ENCODE measurements at regions not wholly inside any gene's neighbourhood (a gene's known extent, or its start where the extent isn't known, plus 50 kb on each side); places are given as distances from the start of the nearest gene placed in this dataset.
"Not testable (repeated sequence)": the region's sequence is repeated elsewhere in the genome, so short reads cannot be mapped to it uniquely, and the experiment has no call there.

- DNase-seq: no peak
These were observed 222.5 kb downstream of the SHQ1 start for GRCh38 chr3:72625602-72626337.

DNA sequence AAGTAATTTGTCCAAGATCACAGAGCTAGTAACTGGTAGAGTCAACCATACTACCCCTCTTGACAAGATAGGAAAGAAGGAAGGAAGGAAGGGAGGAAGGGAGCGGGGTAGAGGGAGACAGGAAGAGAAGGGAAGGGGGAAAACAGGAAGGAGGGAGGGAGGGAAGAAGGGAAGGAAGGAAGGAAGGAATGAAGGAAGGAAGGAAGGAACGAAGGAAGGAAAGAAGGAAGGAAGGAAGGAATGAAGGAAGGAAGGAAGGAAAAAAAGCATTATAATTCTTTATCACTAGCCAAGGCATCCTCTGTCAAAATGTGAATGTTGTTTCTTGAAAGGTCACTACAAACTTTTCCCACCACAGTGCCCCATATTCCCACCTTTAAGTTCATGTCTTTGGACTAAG, 223.6 kb downstream of the SHQ1 start:
- DNase-seq: no peak

DNA sequence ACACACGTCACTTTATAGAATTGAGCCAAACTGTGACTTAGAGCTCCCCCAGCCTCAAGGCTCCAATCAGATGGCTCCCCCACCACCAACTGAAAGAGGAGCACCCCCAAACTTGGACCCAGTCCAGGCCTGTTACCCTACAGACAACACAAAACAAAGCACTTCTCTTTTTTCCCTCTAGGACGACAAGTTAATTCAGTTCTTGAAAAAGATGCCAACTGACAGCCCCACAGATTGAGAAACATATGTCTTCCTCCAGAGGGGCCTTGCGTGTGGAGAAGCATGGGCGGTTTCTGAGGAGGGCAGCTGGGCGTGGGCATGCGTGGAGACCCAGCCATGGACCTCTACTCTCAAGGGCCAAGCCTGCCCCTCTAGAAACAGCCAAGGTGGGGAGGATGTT, 229.5 kb downstream of the SHQ1 start:
- DNase-seq: no peak

DNA sequence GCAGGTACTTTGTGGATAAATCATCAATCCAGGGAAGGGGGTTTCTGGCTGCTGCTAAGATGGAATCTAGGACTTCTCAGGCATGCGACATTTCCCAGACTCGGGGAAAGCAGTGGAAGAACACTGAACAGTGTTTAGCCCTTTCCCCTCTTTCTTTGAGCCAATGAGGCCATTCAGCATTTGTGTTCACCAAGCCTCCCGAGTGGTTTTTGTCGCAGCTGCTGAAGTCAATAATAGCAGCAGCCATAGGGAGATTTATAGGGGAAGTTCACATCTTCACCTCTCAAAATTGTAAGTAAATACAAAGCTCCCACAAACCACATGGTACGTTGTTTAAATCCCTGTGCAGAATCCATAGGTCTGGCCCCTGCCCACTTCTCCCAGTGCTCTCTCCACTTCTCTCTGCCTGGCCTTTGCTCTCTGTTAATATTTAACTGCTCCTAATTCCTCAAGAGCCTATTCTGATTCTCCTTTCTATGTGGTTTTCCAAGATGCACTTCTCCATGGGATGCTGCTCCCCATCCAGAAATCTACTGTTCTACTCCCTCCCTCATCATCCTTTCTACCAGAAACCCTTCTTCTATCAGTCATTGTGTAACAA, 230.7 kb downstream of the SHQ1 start:
- no peak for DNase-seq

- DNase-seq: no peak
These were observed 232.5 kb downstream of the SHQ1 start for GRCh38 chr3:72615776-72616175.

DNA sequence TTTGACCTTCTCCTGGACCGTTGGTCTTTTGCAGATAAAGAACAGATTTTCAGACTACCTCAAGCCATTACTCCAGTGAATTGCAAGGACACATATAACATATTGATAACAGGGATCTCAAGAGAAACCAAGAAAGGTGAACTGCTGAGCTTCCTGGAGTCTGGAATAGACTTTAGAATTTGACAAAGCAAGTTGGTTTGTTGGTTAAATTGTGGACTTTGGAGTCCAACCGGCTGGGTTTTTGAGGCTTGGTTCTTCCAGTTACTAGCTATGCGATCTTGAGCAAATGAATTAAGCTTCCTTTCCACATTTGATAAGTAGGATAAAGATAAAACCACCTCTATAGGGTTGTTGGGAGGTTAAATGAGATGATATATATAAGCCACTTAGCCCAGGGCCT, 233.1 kb downstream of the SHQ1 start:
- DNase-seq: no peak

- no peak for DNase-seq
These were observed 233.7 kb downstream of the SHQ1 start for GRCh38 chr3:72614394-72615074.

GRCh38 chr3:72613871-72614270, 234.4 kb downstream of the SHQ1 start:
- no peak for DNase-seq

DNA sequence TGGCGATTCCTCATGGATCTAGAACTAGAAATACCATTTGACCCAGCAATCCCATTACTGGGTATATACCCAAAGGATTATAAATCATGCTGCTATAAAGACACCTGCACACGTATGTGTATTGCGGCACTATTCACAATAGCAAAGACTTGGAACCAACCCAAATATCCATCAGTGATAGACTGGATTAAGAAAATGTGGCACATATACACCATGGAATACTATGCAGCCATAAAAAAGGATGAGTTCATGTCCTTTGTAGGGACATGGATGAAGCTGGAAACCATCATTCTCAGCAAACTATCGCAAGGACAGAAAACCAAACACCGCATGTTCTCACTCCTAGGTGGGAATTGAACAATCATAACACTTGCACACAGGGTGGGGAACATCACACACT, 239.1 kb downstream of the SHQ1 start:
- DNase-seq: not testable (repeated sequence)

- no peak for DNase-seq
These were observed 242.0 kb downstream of the SHQ1 start for GRCh38 chr3:72606005-72606800.

DNA sequence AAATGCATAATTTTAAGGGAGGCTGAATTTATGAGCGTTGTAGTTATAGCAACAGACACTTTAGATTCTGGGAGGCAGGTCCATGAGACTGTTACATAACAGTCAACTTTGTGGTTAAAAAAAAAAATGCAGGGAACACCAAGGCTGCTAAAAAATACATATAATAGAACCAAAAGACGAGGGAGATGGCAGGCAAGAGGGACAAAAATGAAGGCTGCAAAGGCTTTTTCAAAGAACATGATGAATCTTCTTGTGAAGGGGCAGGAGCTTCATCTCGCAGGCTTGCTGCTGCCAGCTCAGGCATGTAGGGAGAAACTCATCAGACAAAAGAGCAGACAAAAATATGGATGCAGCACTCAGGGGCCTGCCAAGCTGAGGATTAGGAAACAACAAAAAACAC, 243.9 kb downstream of the SHQ1 start:
- DNase-seq: no peak

GRCh38 chr3:72601983-72602750, 246.1 kb downstream of the SHQ1 start:
- no peak for DNase-seq

DNA sequence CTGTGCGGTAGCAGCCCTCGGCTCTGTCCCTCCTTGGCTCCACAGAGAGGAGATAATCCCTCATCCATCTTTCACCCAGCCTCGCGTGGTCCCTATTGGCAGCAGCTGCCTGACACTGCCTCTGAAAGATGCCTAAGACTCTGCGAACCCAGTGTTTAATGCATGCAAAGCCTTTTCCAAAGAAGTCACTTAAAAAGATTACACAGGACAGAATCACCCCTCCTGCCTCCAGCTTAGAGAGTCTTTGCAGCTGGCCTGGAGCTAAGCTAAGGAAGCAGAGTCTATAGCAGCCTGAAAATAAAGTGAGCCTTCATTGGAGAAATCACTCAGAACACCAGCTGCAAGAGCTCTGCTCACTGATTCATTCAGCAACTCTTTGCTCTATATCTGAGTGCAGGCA, 247.2 kb downstream of the SHQ1 start:
- DNase-seq: no peak

- no peak for DNase-seq
These were observed 250.5 kb downstream of the SHQ1 start for GRCh38 chr3:72597756-72598195.

GRCh38 chr3:72597043-72597442, 251.2 kb downstream of the SHQ1 start:
- no peak for DNase-seq

DNA sequence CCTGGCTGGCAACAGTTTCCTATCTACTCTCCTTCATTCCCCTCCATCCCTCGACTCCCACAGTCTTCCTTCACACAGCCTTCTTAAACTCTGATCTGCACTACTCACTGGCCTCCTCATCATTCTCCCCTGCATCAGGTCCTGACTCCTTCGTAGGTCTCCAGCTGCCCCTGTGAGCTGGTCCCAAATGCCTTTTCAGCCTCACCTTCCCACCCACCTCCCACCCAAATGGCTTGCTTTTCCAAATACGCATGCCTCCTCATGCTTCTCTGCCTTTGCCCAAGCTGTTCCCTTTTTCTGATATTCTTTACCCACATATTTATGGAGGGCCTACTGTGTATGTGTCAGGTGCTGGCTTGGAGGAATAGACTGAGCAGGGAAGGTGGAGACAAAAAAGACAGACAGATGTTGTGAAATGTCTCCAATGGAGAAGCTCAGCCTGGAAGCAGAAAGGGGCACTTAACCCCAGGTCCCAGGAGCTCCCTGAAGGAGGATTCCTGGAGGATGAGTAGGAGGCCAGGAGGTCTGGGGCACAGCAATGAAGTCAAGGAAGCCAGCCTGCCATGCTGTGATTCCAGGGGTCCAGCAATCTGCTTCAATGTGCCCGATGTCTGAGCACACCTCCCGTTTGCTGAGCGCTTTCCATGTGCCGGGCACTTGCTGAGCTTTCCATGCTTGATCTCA, 252.2 kb downstream of the SHQ1 start:
- no peak for DNase-seq

DNA sequence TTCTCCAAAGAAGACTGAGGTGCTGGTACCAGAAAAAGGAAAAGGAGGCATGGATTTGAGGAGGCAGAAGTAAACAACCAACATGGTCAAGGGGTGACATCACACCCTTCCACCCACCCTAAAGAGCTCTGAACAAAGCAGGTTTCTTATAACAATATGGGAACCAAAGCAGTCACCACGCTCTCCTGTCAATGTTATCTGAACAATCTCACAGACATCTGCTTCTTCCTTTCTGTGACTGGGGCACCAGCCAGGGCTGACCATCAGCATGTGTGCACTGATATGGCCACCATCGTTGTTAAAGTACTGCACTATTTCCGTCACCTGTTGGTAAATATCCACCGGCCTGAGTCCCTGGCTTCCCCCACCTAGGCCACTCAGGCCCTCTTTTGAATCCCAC, 252.9 kb downstream of the SHQ1 start:
- no peak for DNase-seq

GRCh38 chr3:72594615-72595215, 253.5 kb downstream of the SHQ1 start:
- DNase-seq: no peak

DNA sequence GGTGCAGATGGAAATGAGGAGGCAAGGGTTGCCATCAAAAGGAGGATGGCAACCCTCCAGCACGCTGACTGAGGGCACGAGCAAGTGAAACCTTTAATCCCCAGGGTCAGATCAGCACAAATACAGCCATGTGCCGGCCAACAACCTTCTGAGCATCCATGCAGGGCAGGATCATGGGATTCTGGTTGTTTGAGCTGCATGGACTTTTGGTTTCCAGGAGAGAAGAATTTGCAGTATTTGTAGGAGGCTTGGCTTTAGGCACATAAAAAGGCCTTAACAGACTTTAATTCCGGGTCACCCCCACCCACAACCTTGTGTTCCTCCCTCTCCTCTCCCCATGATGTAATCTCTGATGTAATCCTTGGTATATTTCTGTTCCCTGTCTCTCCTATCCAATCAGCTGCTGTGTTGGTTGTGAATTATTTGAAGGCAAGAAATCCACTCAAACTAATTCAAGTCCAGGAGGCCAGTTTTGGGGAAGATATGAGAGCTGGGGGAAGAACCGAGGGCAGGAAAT, 254.3 kb downstream of the SHQ1 start:
- DNase-seq: no peak

DNA sequence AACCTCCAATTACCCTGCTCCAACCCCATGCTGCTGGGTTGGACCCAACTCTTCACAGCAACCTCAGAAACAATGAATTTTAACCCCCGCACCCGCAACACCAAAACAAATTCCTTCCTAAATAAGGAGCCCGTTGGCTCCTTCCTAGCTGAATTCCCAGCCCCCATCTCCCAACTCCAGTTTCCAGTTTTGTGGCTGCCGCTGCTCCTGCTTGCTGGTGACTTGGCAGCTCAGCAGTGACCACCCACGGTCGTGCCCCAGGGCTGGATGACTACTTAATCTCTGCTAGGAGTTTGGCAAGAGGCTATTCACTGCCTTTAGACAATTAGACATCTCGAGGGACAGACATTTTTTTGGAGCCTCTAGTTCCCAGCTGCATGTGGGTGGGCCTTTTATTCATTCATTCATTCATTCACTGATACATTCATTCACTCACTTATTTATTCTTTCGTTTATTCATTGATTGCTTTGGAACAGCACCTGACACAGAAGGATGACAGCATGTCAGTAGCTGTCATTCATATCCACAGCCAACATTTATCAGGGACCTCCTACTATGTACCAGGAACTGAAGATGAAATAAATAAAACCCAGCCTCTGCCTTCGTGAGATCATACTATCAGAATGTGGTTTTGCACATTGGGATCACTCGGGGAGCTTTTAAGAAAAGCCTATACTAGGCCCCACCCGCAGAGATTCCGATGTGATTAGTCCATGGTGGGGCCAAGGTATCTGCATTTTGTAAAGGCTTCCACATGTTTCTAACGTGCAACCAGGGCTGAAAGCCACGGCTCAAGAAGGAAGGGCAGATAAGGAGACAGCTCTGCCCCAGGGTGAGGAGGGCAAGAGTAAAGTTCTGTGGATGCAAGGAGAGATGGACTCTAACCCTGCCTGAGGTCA, 256.5 kb downstream of the SHQ1 start:
- DNase-seq: no peak
